IMR-90 (cell line): ENCODE measurements at regions not wholly inside any gene's neighbourhood (a gene's known extent, or its start where the extent isn't known, plus 50 kb on each side); places are given as distances from the start of the nearest gene placed in this dataset.

Experiments used
- ATAC-seq: fragments of 200-7000 bp; cut with Tn5 transposase; 2 replicates; pipeline ENCODE4 v1.9.1; 2020; ENCODE audit warnings: low read depth, mild to moderate bottlenecking, moderate library complexity
- BruUV-seq: library from RNA; stranded (reverse); fragments of 400-500 nt; replicated peaks from 2 replicates; lab custom pipeline; 2021; lab: Mats Ljungman, UMichigan
- CTCF ChIA-PET: fragments of 300-600 bp; formaldehyde crosslinking; extraction: SDS; loops from one replicate; lab custom pipeline; 2021; ENCODE audit warnings: antibody characterized with exemption; lab: Yijun Ruan, JAX
- POLR2A ChIA-PET: fragments of 300-600 bp; sonication (Branson Sonifier 250); formaldehyde crosslinking; loops from one replicate; lab custom pipeline; 2022; ENCODE audit warnings: antibody characterized with exemption; ENCODE audit not compliant: unreplicated experiment; lab: Charles Lee
- DNase-seq: peaks from one replicate; pipeline ENCODE4 v3.0.0; 2013
- H2AFZ ChIP-seq: replicated peaks from 2 replicates; pipeline ENCODE3; 2013; ENCODE audit warnings: low read length, mild to moderate bottlenecking; ENCODE audit not compliant: poor library complexity
- H2AK5ac ChIP-seq: 2 replicates; pipeline ENCODE4 v1.6.1; 2013; ENCODE audit warnings: low read depth, low read length, inconsistent platforms
- H2AK9ac ChIP-seq: replicated peaks from 2 replicates; pipeline ENCODE3; 2013; ENCODE audit warnings: mild to moderate bottlenecking, low read depth, low read length, moderate library complexity; ENCODE audit not compliant: poor library complexity
- H2BK120ac ChIP-seq: 2 replicates; pipeline ENCODE4 v1.6.1; 2013; ENCODE audit warnings: low read depth, low read length, inconsistent platforms
- H2BK15ac ChIP-seq: 3 replicates; pipeline ENCODE4 v1.6.1; 2013; ENCODE audit warnings: low read depth, low read length, inconsistent platforms
- H2BK20ac ChIP-seq: 2 replicates; pipeline ENCODE4 v1.6.1; 2013; ENCODE audit warnings: low read depth, mild to moderate bottlenecking, inconsistent platforms, low read length, moderate library complexity
- H2BK5ac ChIP-seq: 2 replicates; pipeline ENCODE4 v1.6.1; 2013; ENCODE audit warnings: mild to moderate bottlenecking, low read depth, low read length, inconsistent platforms; ENCODE audit not compliant: poor library complexity, severe bottlenecking
- H3K14ac ChIP-seq: replicated peaks from 2 replicates; pipeline ENCODE4 v1.6.1; 2013; ENCODE audit warnings: low read depth, low read length, inconsistent platforms
- H3K18ac ChIP-seq: 2 replicates; pipeline ENCODE4 v1.6.1; 2013; ENCODE audit warnings: low read depth, low read length, control low read depth
- H3K23ac ChIP-seq: 2 replicates; pipeline ENCODE4 v1.6.1; 2013; ENCODE audit warnings: low read depth, low read length, inconsistent platforms
- H3K27ac ChIP-seq: 2 replicates; pipeline ENCODE4 v1.5.1; 2013; ENCODE audit warnings: mild to moderate bottlenecking, control low read depth, low read length; ENCODE audit not compliant: insufficient read depth
- H3K27me3 ChIP-seq: 2 replicates; pipeline ENCODE4 v1.6.1; 2013; ENCODE audit warnings: low read length; ENCODE audit not compliant: control insufficient read depth, insufficient read depth
- H3K36me3 ChIP-seq: 2 replicates; pipeline ENCODE4 v1.6.1; 2013; ENCODE audit warnings: low read length, mixed read lengths; ENCODE audit not compliant: control insufficient read depth, insufficient read depth
- H3K4ac ChIP-seq: 2 replicates; pipeline ENCODE4 v1.6.1; 2013; ENCODE audit warnings: low read depth, low read length, inconsistent platforms
- H3K4me1 ChIP-seq: 2 replicates; pipeline ENCODE4 v1.6.1; 2013; ENCODE audit warnings: low read length, mixed read lengths; ENCODE audit not compliant: control insufficient read depth, insufficient read depth
- H3K4me2 ChIP-seq: 2 replicates; pipeline ENCODE4 v1.6.1; 2013; ENCODE audit warnings: low read depth, mild to moderate bottlenecking, control low read depth, low read length, moderate library complexity
- H3K4me3 ChIP-seq: 2 replicates; pipeline ENCODE4 v1.5.1; 2013; ENCODE audit warnings: low read depth, mild to moderate bottlenecking, control low read depth, low read length, moderate library complexity; ENCODE audit not compliant: insufficient read depth
- H3K56ac ChIP-seq: 2 replicates; pipeline ENCODE4 v1.6.1; 2013; ENCODE audit warnings: low read length, inconsistent platforms; ENCODE audit not compliant: insufficient read depth; ENCODE audit errors: extremely low read depth
- H3K79me1 ChIP-seq, 2 experiments: 2 replicates each; pipeline ENCODE4 v1.6.1; 2013; ENCODE audit warnings: low read length in 2 of 2, inconsistent platforms in 1 of 2, low read depth in 1 of 2
- H3K9ac ChIP-seq: 2 replicates; pipeline ENCODE4 v1.6.1; 2013; ENCODE audit warnings: low read depth, low read length, control low read depth
- H3K9me1 ChIP-seq: 2 replicates; pipeline ENCODE4 v1.6.1; 2013; ENCODE audit warnings: low read length, inconsistent platforms; ENCODE audit not compliant: insufficient read depth
- H3K9me3 ChIP-seq: 2 replicates; pipeline ENCODE4 v1.6.1; 2013; ENCODE audit warnings: low read length; ENCODE audit not compliant: control insufficient read depth, insufficient read depth
- H4K20me1 ChIP-seq: 2 replicates; pipeline ENCODE4 v1.6.1; 2013; ENCODE audit warnings: low read length, inconsistent platforms; ENCODE audit not compliant: insufficient read depth
- H4K5ac ChIP-seq: 2 replicates; pipeline ENCODE4 v1.6.1; 2013; ENCODE audit warnings: mild to moderate bottlenecking, low read depth, low read length, control low read depth
- H4K8ac ChIP-seq, 2 experiments: 2 replicates each; pipeline ENCODE4 v1.6.1; 2013; ENCODE audit warnings: low read depth in 2 of 2, low read length in 2 of 2, control low read depth in 1 of 2, inconsistent platforms in 1 of 2
- H4K91ac ChIP-seq: 2 replicates; pipeline ENCODE4 v1.6.1; 2013; ENCODE audit warnings: low read depth, low read length, inconsistent platforms; ENCODE audit not compliant: insufficient read depth
- MAFK ChIP-seq: IDR thresholded peaks from 2 replicates; pipeline ENCODE4 v1.6.1; 2012; ENCODE audit warnings: low read depth, low read length, improper control_type of control experiment
- RCOR1 ChIP-seq: IDR thresholded peaks from 2 replicates; pipeline ENCODE4 v1.6.1; 2012; ENCODE audit warnings: mild to moderate bottlenecking, low read length, improper control_type of control experiment; ENCODE audit not compliant: insufficient replicate concordance
- WGBS, 2 experiments: methylation state at CpG; one replicate each; pipeline versions ENCODE4 v1.1.5 to v1.1.7; 2013; ENCODE audit warnings: missing lambda C conversion rate in 2 of 2; ENCODE audit not compliant: insufficient read length in 1 of 2; ENCODE audit errors: extremely low coverage in 2 of 2; 5-methylcytosine and 5-hydroxymethylcytosine counted together
- dilution Hi-C: fragments of 300-500 bp; cut with HindIII; formaldehyde crosslinking; loops from one replicate; pipeline ENCODE4 v1.14.3; 2018; ENCODE audit warnings: low sequenced_read_pairs; ENCODE audit not compliant: unreplicated experiment
- in situ Hi-C: fragments of 300-500 bp; cut with MboI; formaldehyde crosslinking; loops from 3 replicates; pipeline ENCODE4 v1.14.3; 2019; ENCODE audit warnings: low sequenced_read_pairs, inconsistent platforms, mixed read lengths
- intact Hi-C: fragments of 100-400 bp; cut with micrococcal nuclease; formaldehyde crosslinking; loops from 2 replicates; pipeline ENCODE4 v1.10.0; 2022

DNA sequence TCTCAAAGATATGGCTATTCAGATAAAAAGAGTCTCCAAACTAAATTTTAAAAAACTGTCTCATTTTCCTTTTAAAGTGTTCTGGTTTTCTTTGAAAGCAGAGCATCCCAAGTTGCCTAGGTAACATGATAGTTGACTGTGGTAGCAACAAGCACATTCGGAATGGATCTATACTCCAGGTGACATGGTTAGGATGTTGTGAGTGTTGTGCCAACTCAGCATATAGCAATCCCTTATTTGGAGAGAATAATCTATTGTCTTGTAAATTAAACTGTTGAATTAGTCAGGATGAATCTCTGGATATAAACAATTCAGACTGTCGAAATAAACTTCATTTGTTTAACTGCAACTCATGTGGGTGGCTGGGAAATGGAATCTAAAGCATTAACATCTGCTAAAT lies 418.6 kb downstream of the TUSC7 start:
- no peaks in the 10 kb centered on the region for H3K79me1 ChIP-seq
- ATAC-seq (peak; percentile 48), DNase-seq (peak; percentile 50)
- no peak overlapping the region for H3K27ac ChIP-seq
- intact Hi-C loops, result no loop called here
- no peaks in the 10 kb centered on the region for H3K9me3 ChIP-seq
- H3K4ac ChIP-seq, result no peak overlapping the region
- no TSS peak for BruUV-seq
- H4K8ac ChIP-seq, result no peak overlapping the region
- no peak overlapping the region for H3K4me3 ChIP-seq
- H2BK5ac ChIP-seq, result no peak overlapping the region
- ChIA-PET POLR2A (no interaction called here), CTCF (no interaction called here)
- no peak overlapping the region for H2BK120ac ChIP-seq
- H3K27me3 ChIP-seq, result no peaks in the 10 kb centered on the region
- no peak overlapping the region for H3K9ac ChIP-seq
- WGBS, 2 experiments, result no CpG with 5 or more reads among the region's 2 CpGs
- H4K5ac ChIP-seq, result no peak overlapping the region
- H3K14ac ChIP-seq, result no peak overlapping the region
- peak; percentile 90 for TF ChIP-seq MAFK
- TF ChIP-seq RCOR1, result no peak
- no peak overlapping the region for H3K4me2 ChIP-seq
- no peak overlapping the region for H3K56ac ChIP-seq
- H2BK20ac ChIP-seq, result no peak overlapping the region
- H3K18ac ChIP-seq, result no peak overlapping the region
- H2AFZ ChIP-seq, result no peak overlapping the region
- no peaks in the 10 kb centered on the region for H3K9me1 ChIP-seq
- no peaks in the 10 kb centered on the region for H4K20me1 ChIP-seq
- dilution Hi-C loops, result no loop called here
- H4K91ac ChIP-seq, result no peak overlapping the region
- H3K36me3 ChIP-seq, result no peaks in the 10 kb centered on the region
- no peak overlapping the region for H2BK15ac ChIP-seq
- H3K4me1 ChIP-seq, result peaks cover 5% of the 10 kb centered on the region; the same call in 1 of the 2 replicates
- no peak overlapping the region for H2AK9ac ChIP-seq
- H3K23ac ChIP-seq, result no peak overlapping the region
- in situ Hi-C loops, result no loop called here
- no peak overlapping the region for H2AK5ac ChIP-seq
